Epithelial cell of proximal tubule (primary cell): ENCODE measurements at regions not wholly inside any gene's neighbourhood (a gene's known extent, or its start where the extent isn't known, plus 50 kb on each side); places are given as distances from the start of the nearest gene placed in this dataset.
"Not testable (repeated sequence)": the region's sequence is repeated elsewhere in the genome, so short reads cannot be mapped to it uniquely, and the experiment has no call there.

Experiments used
- DNase-seq: peaks from one replicate; pipeline ENCODE4 v3.0.0-alpha.2; 2011; ENCODE audit warnings: low read depth
- H3K4me3 ChIP-seq: 2 replicates; pipeline ENCODE4 v1.5.1; 2011; ENCODE audit warnings: low read depth, mild to moderate bottlenecking, low read length
- TF ChIP-seq, protein P1 (sequence below): conservative IDR thresholded peaks from 2 replicates; pipeline ENCODE4 v1.5.1; 2012; ENCODE audit warnings: low read depth, mild to moderate bottlenecking, low read length

GRCh38 chr4:93911671-93912070, 83.1 kb downstream of the ATOH1 start:
- DNase-seq, result no peak
- TF ChIP-seq, protein P1, sequence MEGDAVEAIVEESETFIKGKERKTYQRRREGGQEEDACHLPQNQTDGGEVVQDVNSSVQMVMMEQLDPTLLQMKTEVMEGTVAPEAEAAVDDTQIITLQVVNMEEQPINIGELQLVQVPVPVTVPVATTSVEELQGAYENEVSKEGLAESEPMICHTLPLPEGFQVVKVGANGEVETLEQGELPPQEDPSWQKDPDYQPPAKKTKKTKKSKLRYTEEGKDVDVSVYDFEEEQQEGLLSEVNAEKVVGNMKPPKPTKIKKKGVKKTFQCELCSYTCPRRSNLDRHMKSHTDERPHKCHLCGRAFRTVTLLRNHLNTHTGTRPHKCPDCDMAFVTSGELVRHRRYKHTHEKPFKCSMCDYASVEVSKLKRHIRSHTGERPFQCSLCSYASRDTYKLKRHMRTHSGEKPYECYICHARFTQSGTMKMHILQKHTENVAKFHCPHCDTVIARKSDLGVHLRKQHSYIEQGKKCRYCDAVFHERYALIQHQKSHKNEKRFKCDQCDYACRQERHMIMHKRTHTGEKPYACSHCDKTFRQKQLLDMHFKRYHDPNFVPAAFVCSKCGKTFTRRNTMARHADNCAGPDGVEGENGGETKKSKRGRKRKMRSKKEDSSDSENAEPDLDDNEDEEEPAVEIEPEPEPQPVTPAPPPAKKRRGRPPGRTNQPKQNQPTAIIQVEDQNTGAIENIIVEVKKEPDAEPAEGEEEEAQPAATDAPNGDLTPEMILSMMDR, result no peak
- H3K4me3 ChIP-seq, result no peak overlapping the region

DNA sequence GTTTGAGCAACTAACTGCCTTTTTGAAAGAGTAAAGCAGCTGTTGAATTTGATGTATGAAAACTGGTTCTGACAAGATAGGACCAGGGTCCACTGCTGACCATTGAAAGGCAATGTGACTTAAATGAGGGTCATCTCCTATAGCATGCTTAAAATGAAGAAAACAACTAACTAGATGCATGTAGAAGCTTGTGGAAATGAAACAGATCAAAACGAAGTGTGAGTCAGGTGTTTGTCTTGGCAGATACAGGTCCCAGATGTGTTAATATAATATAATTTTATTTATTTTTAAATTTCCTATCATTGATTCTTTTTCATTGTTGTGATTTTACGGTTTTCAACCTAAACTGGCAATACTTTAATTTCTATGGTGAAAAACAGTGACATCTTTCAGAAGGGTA, 83.6 kb downstream of the ATOH1 start:
- DNase-seq, result no peak
- H3K4me3 ChIP-seq, result no peak overlapping the region
- TF ChIP-seq, protein P1, result no peak

DNA sequence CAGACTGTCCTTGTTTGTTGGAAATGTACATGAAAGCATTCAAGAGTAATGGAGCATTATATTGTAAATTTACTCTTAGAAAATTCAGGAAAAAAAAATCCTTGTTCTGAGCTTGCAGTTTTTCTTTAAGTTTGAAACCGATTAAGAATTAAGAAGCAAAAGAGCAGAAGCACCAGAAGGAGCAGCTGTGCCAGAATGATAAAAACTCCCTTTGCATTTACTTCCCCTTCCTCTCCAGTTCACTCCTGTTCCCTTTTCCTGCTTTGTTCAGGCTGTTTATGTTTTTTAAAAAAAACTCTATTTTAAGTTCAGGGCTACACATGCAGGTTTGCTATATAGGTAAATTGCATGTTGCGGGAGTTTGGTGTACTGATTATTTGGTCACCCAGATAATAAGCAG, 90.3 kb downstream of the ATOH1 start:
- H3K4me3 ChIP-seq, result no peak overlapping the region
- DNase-seq, result no peak

GRCh38 chr4:93923570-93923969, 95.0 kb downstream of the ATOH1 start:
- DNase-seq, H3K4me3 ChIP-seq: not testable (repeated sequence)

More for the DNA sequence above, 90.3 kb downstream of the ATOH1 start:
- TF ChIP-seq, protein P1, result no peak

GRCh38 chr4:93947286-93947685, 118.7 kb downstream of the ATOH1 start:
- DNase-seq, result no peak
- TF ChIP-seq, protein P1, result no peak

GRCh38 chr4:93950239-93950638, 121.7 kb downstream of the ATOH1 start:
- not testable (repeated sequence) for H3K4me3 ChIP-seq, DNase-seq

More at GRCh38 chr4:93947286-93947685, 118.7 kb downstream of the ATOH1 start:
- no peak overlapping the region for H3K4me3 ChIP-seq

DNA sequence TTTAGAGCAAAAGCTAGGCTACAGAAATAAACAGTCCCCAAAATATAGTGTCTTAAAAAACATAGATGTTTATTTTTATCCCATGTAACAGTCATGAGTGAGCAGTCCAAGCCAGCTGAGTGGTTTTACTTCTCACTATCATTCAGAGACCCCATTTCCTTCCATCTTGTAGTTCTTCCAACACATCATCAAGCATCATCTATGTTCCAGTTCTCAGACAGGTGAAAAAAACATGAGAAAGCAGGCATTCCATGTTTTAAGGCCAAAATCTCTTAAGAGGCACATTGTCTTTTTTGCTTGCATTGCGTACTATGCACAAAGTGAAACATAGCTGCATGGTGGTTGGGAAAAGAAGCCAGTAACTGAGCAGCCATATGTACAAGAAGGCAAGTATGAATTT, 128.6 kb downstream of the ATOH1 start:
- TF ChIP-seq, protein P1, result no peak
- H3K4me3 ChIP-seq, result no peak overlapping the region
- DNase-seq, result no peak

DNA sequence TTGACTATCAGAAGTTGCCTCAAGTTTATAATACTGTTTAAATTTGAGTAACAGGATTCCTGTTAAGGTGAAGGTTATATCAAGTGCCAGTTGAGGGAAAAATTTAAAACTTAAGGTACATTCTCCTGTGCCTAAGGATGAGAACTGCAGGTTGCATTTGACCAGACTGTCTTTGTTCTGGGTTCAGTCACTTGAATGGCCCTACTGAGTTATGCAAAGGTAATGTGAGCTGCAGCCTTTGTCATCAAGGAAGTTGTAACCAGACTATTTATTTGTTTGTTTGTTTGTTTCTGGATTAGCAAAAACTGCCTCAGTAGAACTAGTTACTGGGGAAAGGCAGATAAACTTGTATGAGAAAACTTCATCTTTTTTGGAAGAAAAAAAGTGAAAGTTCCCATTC, 131.9 kb downstream of the ATOH1 start:
- TF ChIP-seq, protein P1, result no peak
- DNase-seq, result no peak
- H3K4me3 ChIP-seq, result no peak overlapping the region
